Mesenchymal stem cell (in vitro differentiated cells and primary cell): ENCODE measurements at regions not wholly inside any gene's neighbourhood (a gene's known extent, or its start where the extent isn't known, plus 50 kb on each side); places are given as distances from the start of the nearest gene placed in this dataset.
A peak's percentile ranks its signal among the peaks of the same experiment; 100 is the strongest.

Experiments
- DNase-seq: peaks from one replicate; pipeline ENCODE4 v3.0.0-alpha.2; 2013
- H2AFZ ChIP-seq: one replicate; pipeline ENCODE4 v1.6.1; 2013; ENCODE audit warnings: low read depth, mild to moderate bottlenecking, control low read depth, inconsistent platforms, low read length, moderate library complexity
- H2AK5ac ChIP-seq: 2 replicates; pipeline ENCODE4 v1.6.1; 2013; ENCODE audit warnings: low read length, moderate library complexity, mild to moderate bottlenecking, inconsistent platforms; ENCODE audit not compliant: severe bottlenecking
- H2BK120ac ChIP-seq: one replicate; pipeline ENCODE4 v1.6.1; 2013; ENCODE audit warnings: low read depth, mild to moderate bottlenecking, inconsistent platforms, low read length, moderate library complexity
- H2BK12ac ChIP-seq, 2 experiments: one replicate each; pipeline ENCODE4 v1.6.1; 2013; ENCODE audit warnings: inconsistent platforms in 2 of 2, low read length in 2 of 2, mild to moderate bottlenecking in 2 of 2, moderate library complexity in 2 of 2, control low read depth in 1 of 2
- H2BK15ac ChIP-seq: one replicate; pipeline ENCODE4 v1.6.1; 2013; ENCODE audit warnings: mild to moderate bottlenecking, low read depth, inconsistent platforms; ENCODE audit not compliant: poor library complexity, severe bottlenecking
- H2BK5ac ChIP-seq: 2 replicates; pipeline ENCODE4 v1.6.1; 2013; ENCODE audit warnings: low read depth, mild to moderate bottlenecking, low read length, control low read depth, inconsistent platforms; ENCODE audit not compliant: poor library complexity, severe bottlenecking
- H3K14ac ChIP-seq, 2 experiments: one replicate each; pipeline ENCODE4 v1.6.1; 2013; ENCODE audit warnings: inconsistent platforms in 2 of 2, low read length in 2 of 2, control low read depth in 1 of 2, mild to moderate bottlenecking in 1 of 2, moderate library complexity in 1 of 2
- H3K18ac ChIP-seq, 2 experiments: one replicate each; pipeline ENCODE4 v1.6.1; 2013; ENCODE audit warnings: inconsistent platforms in 2 of 2, low read length in 2 of 2, control low read depth in 1 of 2, low read depth in 1 of 2, mild to moderate bottlenecking in 1 of 2
- H3K23ac ChIP-seq, 2 experiments: one replicate each; pipeline ENCODE4 v1.6.1; 2013; ENCODE audit warnings: inconsistent platforms in 2 of 2, low read length in 2 of 2, mild to moderate bottlenecking in 2 of 2, moderate library complexity in 2 of 2, control low read depth in 1 of 2
- H3K27ac ChIP-seq: 2 replicates; pipeline ENCODE4 v1.5.1; 2013; ENCODE audit warnings: mild to moderate bottlenecking, moderate library complexity, low read length, control low read depth, inconsistent platforms; ENCODE audit not compliant: poor library complexity, severe bottlenecking
- H3K27me3 ChIP-seq, 2 experiments: 2 replicates each; pipeline versions ENCODE4 v1.6.1 to v1.7.0; 2013; ENCODE audit warnings: low read length in 2 of 2, mild to moderate bottlenecking in 2 of 2, moderate library complexity in 2 of 2, control low read depth in 1 of 2, inconsistent platforms in 1 of 2; ENCODE audit not compliant: control insufficient read depth in 1 of 2, insufficient read depth in 1 of 2
- H3K36me3 ChIP-seq, 2 experiments: 2 replicates each; pipeline versions ENCODE4 v1.6.1 to v1.7.0; 2013; ENCODE audit warnings: low read length in 2 of 2, control low read depth in 1 of 2, inconsistent platforms in 1 of 2, low read depth in 1 of 2, mild to moderate bottlenecking in 1 of 2; ENCODE audit not compliant: insufficient read depth in 2 of 2, control insufficient read depth in 1 of 2
- H3K4ac ChIP-seq, 2 experiments: one replicate each; pipeline ENCODE4 v1.6.1; 2013; ENCODE audit warnings: inconsistent platforms in 2 of 2, low read length in 2 of 2, mild to moderate bottlenecking in 2 of 2, moderate library complexity in 2 of 2, control low read depth in 1 of 2, low read depth in 1 of 2
- H3K4me1 ChIP-seq: 2 replicates; pipeline ENCODE4 v1.6.1; 2013; ENCODE audit warnings: low read depth, low read length, control low read depth; ENCODE audit not compliant: control insufficient read depth, insufficient read depth
- H3K4me2 ChIP-seq: 2 replicates; pipeline ENCODE4 v1.6.1; 2013; ENCODE audit warnings: low read length, mild to moderate bottlenecking, inconsistent platforms; ENCODE audit not compliant: poor library complexity, severe bottlenecking
- H3K4me3 ChIP-seq, 2 experiments: 2 replicates each; pipeline versions ENCODE4 v1.5.1 to v1.7.0; 2013; ENCODE audit warnings: low read length in 2 of 2, mild to moderate bottlenecking in 2 of 2, control low read depth in 1 of 2, low read depth in 1 of 2; ENCODE audit not compliant: insufficient read depth in 1 of 2
- H3K79me1 ChIP-seq: replicated peaks from 2 replicates; pipeline ENCODE4 v1.6.1; 2013; ENCODE audit warnings: mild to moderate bottlenecking, control low read depth, low read length, inconsistent platforms; ENCODE audit not compliant: poor library complexity, severe bottlenecking
- H3K9ac ChIP-seq: 2 replicates; pipeline ENCODE4 v1.7.0; 2013; ENCODE audit warnings: mild to moderate bottlenecking, low read length, moderate library complexity
- H3K9me3 ChIP-seq: 2 replicates; pipeline ENCODE4 v1.7.0; 2013; ENCODE audit warnings: mild to moderate bottlenecking, low read length; ENCODE audit not compliant: control insufficient read depth
- H4K8ac ChIP-seq: one replicate; pipeline ENCODE4 v1.6.1; 2013; ENCODE audit warnings: inconsistent platforms, mild to moderate bottlenecking, low read length, moderate library complexity
- H4K91ac ChIP-seq: one replicate; pipeline ENCODE4 v1.6.1; 2013; ENCODE audit warnings: mild to moderate bottlenecking, low read length, inconsistent platforms
- WGBS: methylation state at CpG from one replicate; pipeline ENCODE4 v1.1.7; 2013; ENCODE audit warnings: mixed read lengths; 5-methylcytosine and 5-hydroxymethylcytosine counted together

- no peak overlapping the region for H3K23ac ChIP-seq
- H3K18ac ChIP-seq = no peak overlapping the region
- H3K4me1 ChIP-seq = no peaks in the 10 kb centered on the region
- H3K4me3 ChIP-seq = no peak overlapping the region
- H3K9me3 ChIP-seq = no peaks in the 10 kb centered on the region
- no peak overlapping the region for H2BK12ac ChIP-seq
- H3K27me3 ChIP-seq = no peaks in the 10 kb centered on the region
- H2BK15ac ChIP-seq = no peak overlapping the region
- DNase-seq = no peak
- WGBS = 84% methylated on average over 9 of the region's 9 CpGs
- no peaks in the 10 kb centered on the region for H3K79me1 ChIP-seq
- H3K27ac ChIP-seq = no peak overlapping the region
- H4K8ac ChIP-seq = no peak overlapping the region
- H2AFZ ChIP-seq = no peak overlapping the region
- H2AK5ac ChIP-seq = no peak overlapping the region
- no peak overlapping the region for H3K4me2 ChIP-seq
- no peak overlapping the region for H2BK5ac ChIP-seq
- no peak overlapping the region for H2BK120ac ChIP-seq
- no peak overlapping the region for H3K14ac ChIP-seq
- no peak overlapping the region for H4K91ac ChIP-seq
- no peak overlapping the region for H3K4ac ChIP-seq
- no peaks in the 10 kb centered on the region for H3K36me3 ChIP-seq
- no peak overlapping the region for H3K9ac ChIP-seq
Measured at GRCh38 chr10:85421421-85421820, 945.2 kb downstream of the GRID1 start.

- H3K27me3 ChIP-seq = no peaks in the 10 kb centered on the region
- no peak overlapping the region for H3K23ac ChIP-seq
- no peak overlapping the region for H2BK120ac ChIP-seq
- H2BK12ac ChIP-seq = no peak overlapping the region
- no peak overlapping the region for H3K4me3 ChIP-seq
- H3K27ac ChIP-seq = no peak overlapping the region
- H4K91ac ChIP-seq = no peak overlapping the region
- H3K18ac ChIP-seq = no peak overlapping the region
- H4K8ac ChIP-seq = no peak overlapping the region
- H3K4me1 ChIP-seq = no peaks in the 10 kb centered on the region
- H3K79me1 ChIP-seq = no peaks in the 10 kb centered on the region
- no peak overlapping the region for H3K4ac ChIP-seq
- no peak overlapping the region for H2BK5ac ChIP-seq
- DNase-seq = no peak
- H2BK15ac ChIP-seq = no peak overlapping the region
- no peak overlapping the region for H2AK5ac ChIP-seq
- no peak overlapping the region for H3K9ac ChIP-seq
- no peaks in the 10 kb centered on the region for H3K36me3 ChIP-seq
- no peak overlapping the region for H3K14ac ChIP-seq
- WGBS = 98% methylated on average over 2 of the region's 3 CpGs
- H3K9me3 ChIP-seq = no peaks in the 10 kb centered on the region
- no peak overlapping the region for H3K4me2 ChIP-seq
- H2AFZ ChIP-seq = no peak overlapping the region
Measured at GRCh38 chr10:85429126-85429525, 937.5 kb downstream of the GRID1 start.

DNA sequence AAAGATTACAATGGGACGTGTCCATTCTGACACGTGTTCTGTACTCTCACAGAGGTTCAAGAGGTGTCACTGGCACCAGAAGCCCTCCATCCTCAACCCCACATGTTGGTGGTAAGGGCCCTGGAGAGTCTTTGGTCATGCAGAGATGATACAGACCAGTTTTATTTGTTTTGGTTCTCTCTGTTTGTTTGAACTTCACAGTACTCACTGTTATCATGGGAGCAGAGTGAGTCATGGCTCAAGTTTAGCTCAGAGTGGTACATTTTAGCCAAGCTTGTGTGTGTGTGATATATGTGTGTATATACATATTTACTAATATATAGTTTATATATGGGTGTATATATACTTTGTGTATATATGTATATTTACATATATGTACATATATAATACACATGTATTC lies 935.6 kb downstream of the GRID1 start:
- no peak overlapping the region for H2AFZ ChIP-seq
- no peaks in the 10 kb centered on the region for H3K4me1 ChIP-seq
- H3K27ac ChIP-seq = no peak overlapping the region
- no peaks in the 10 kb centered on the region for H3K79me1 ChIP-seq
- H2BK12ac ChIP-seq = no peak overlapping the region
- no peaks in the 10 kb centered on the region for H3K9me3 ChIP-seq
- H3K23ac ChIP-seq = no peak overlapping the region
- H2BK5ac ChIP-seq = no peak overlapping the region
- H4K8ac ChIP-seq = no peak overlapping the region
- H3K4me2 ChIP-seq = no peak overlapping the region
- no peak overlapping the region for H3K4ac ChIP-seq
- no peak overlapping the region for H4K91ac ChIP-seq
- H3K18ac ChIP-seq = peak overlapping the region in 1 of 2 experiments; percentile 23
- H3K14ac ChIP-seq = no peak overlapping the region
- H3K27me3 ChIP-seq = no peaks in the 10 kb centered on the region
- 67% methylated on average over 1 of the region's 2 CpGs for WGBS
- H2BK15ac ChIP-seq = no peak overlapping the region
- H2AK5ac ChIP-seq = no peak overlapping the region
- no peak overlapping the region for H2BK120ac ChIP-seq
- peak; percentile 55 for DNase-seq
- no peaks in the 10 kb centered on the region for H3K36me3 ChIP-seq
- H3K9ac ChIP-seq = no peak overlapping the region
- H3K4me3 ChIP-seq = no peak overlapping the region

- Histone ChIP-seq H3K9ac (no peak overlapping the region), H3K23ac (no peak overlapping the region)
Measured at GRCh38 chr10:85433248-85433647, 933.3 kb downstream of the GRID1 start.

More at GRCh38 chr10:85433248-85433647, 933.3 kb downstream of the GRID1 start:
- Histone ChIP-seq H3K36me3 (no peaks in the 10 kb centered on the region), H3K4me1 (no peaks in the 10 kb centered on the region), H3K14ac (peak overlapping the region in 1 of 2 experiments; percentile 74), H3K4me2 (no peak overlapping the region), H3K79me1 (no peaks in the 10 kb centered on the region), H2BK5ac (no peak overlapping the region), H2AK5ac (no peak overlapping the region), H3K27me3 (no peaks in the 10 kb centered on the region), H3K18ac (no peak overlapping the region), H3K4me3 (no peak overlapping the region), H4K91ac (no peak overlapping the region), H2BK12ac (peak overlapping the region in 1 of 2 experiments; percentile 54), H3K9me3 (no peaks in the 10 kb centered on the region), H2AFZ (no peak overlapping the region), H2BK120ac (no peak overlapping the region), H2BK15ac (no peak overlapping the region), H3K27ac (no peak overlapping the region), H4K8ac (no peak overlapping the region), H3K4ac (no peak overlapping the region)
- 96% methylated on average over 6 of the region's 7 CpGs for WGBS
- DNase-seq = no peak
